ENCODE measurements at regions not wholly inside any gene's neighbourhood (a gene's known extent, or its start where the extent isn't known, plus 50 kb on each side); places are given as distances from the start of the nearest gene placed in this dataset.

GRCh38 chr5:89662499-89662898 lies 747.1 kb downstream of the CETN3 start:
- no peak for TF ChIP-seq POLR2A (IDR thresholded peaks at IDR 0.05; ENCODE audit: low read depth, low read length)
- no peak for TF ChIP-seq POLR2AphosphoS5 (IDR thresholded peaks at IDR 0.05; ENCODE audit: low read depth, low read length)
- TF ChIP-seq TAF1 (IDR thresholded peaks at IDR 0.05; ENCODE audit: borderline replicate concordance, low read depth, low read length), result no peak

Data from GM12892 (cell line).